ENCODE measurements at regions not wholly inside any gene's neighbourhood (a gene's known extent, or its start where the extent isn't known, plus 50 kb on each side); places are given as distances from the start of the nearest gene placed in this dataset.
"Not testable (repeated sequence)": the region's sequence is repeated elsewhere in the genome, so short reads cannot be mapped to it uniquely, and the experiment has no call there.

GRCh38 chr2:156955701-156956100 lies 301.8 kb upstream of the GALNT5 start:
- DNase-seq, result peak; percentile 13

GRCh38 chr2:156956161-156956560 lies 301.3 kb upstream of the GALNT5 start:
- DNase-seq, result no peak

GRCh38 chr2:156958374-156958773 lies 299.1 kb upstream of the GALNT5 start:
- DNase-seq, result no peak

GRCh38 chr2:156959481-156959880 lies 298.0 kb upstream of the GALNT5 start:
- no peak for DNase-seq

- DNase-seq, result peak; percentile 9
Measured at GRCh38 chr2:156982615-156983014, 274.9 kb upstream of the GALNT5 start.

GRCh38 chr2:156986339-156986988 lies 271.0 kb upstream of the GALNT5 start:
- DNase-seq, result no peak

GRCh38 chr2:156999661-157000060 lies 257.8 kb upstream of the GALNT5 start:
- DNase-seq, result no peak

GRCh38 chr2:157004789-157005188 lies 252.7 kb upstream of the GALNT5 start:
- DNase-seq, result no peak

- no peak for DNase-seq
Measured at GRCh38 chr2:157015015-157015575, 242.4 kb upstream of the GALNT5 start.

- not testable (repeated sequence) for DNase-seq
Measured at GRCh38 chr2:157023264-157023663, 234.2 kb upstream of the GALNT5 start.

GRCh38 chr2:157024129-157024528 lies 233.4 kb upstream of the GALNT5 start:
- DNase-seq, result no peak

- DNase-seq, result peak; percentile 91
Measured at GRCh38 chr2:157032017-157032416, 225.5 kb upstream of the GALNT5 start.

- DNase-seq, result peak; percentile 30
Measured at GRCh38 chr2:157036726-157037125, 220.8 kb upstream of the GALNT5 start.

- DNase-seq, result no peak
Measured at GRCh38 chr2:157043786-157044185, 213.7 kb upstream of the GALNT5 start.

- DNase-seq, result no peak
Measured at GRCh38 chr2:157046396-157046795, 211.1 kb upstream of the GALNT5 start.

GRCh38 chr2:157052685-157053224 lies 204.8 kb upstream of the GALNT5 start:
- DNase-seq, result peak; percentile 86

GRCh38 chr2:157053876-157054275 lies 203.6 kb upstream of the GALNT5 start:
- no peak for DNase-seq

GRCh38 chr2:157055660-157056199 lies 201.8 kb upstream of the GALNT5 start:
- peak; percentile 39 for DNase-seq

GRCh38 chr2:157056200-157056676 lies 201.3 kb upstream of the GALNT5 start:
- DNase-seq, result peak; percentile 75

GRCh38 chr2:157058161-157058560 lies 199.3 kb upstream of the GALNT5 start:
- no peak for DNase-seq

GRCh38 chr2:157059036-157059435 lies 198.5 kb upstream of the GALNT5 start:
- DNase-seq, result no peak

- DNase-seq, result no peak
Measured at GRCh38 chr2:157061799-157062198, 195.7 kb upstream of the GALNT5 start.

- DNase-seq, result peak; percentile 33
Measured at GRCh38 chr2:157067562-157067961, 189.9 kb upstream of the GALNT5 start.

GRCh38 chr2:157068237-157068636 lies 189.3 kb upstream of the GALNT5 start:
- DNase-seq, result no peak
